ENCODE measurements at regions not wholly inside any gene's neighbourhood (a gene's known extent, or its start where the extent isn't known, plus 50 kb on each side); places are given as distances from the start of the nearest gene placed in this dataset.

DNA sequence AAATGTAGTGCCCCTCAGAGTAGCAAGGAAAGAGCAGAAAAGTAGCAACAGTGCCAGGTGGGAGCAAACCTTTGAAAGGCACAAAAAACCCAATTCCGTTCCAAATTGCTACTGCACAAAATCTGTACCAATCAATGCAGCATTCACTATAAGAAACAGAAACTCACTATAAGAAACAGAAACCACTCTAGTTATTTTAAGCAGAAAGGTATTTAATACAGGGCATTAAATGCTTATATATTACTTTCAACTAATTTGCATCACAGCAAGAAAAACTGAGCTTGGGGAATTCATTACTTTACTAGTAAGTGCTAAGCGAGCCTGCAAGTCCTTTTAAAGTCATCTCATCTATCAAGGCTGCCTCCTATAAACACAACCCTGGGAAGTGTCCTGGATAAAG, 116.5 kb upstream of the OLIG3 start:
- no peak overlapping the region for H3K27ac ChIP-seq
- WGBS, 2 donors = 86 to 89% methylated on average over 2 of the region's 2 CpGs
- TF ChIP-seq CTCF (IDR thresholded peaks at IDR 0.05) = no peak
- TF ChIP-seq EP300 (IDR thresholded peaks at IDR 0.05) = no peak
- no peak for TF ChIP-seq POLR2A (IDR thresholded peaks at IDR 0.05)
- TF ChIP-seq POLR2AphosphoS5 (IDR thresholded peaks at IDR 0.05) = no peak
- no peak overlapping the region for H3K4me3 ChIP-seq
- H3K9me3 ChIP-seq = peaks cover 0 to 2% (median 0%) of the 10 kb centered on the region in 4 donors
- DNase-seq = no peak
- intact Hi-C loops (cut with DNase I) = no loop called here
- H3K27me3 ChIP-seq = no peaks in the 10 kb centered on the region
- H3K4me1 ChIP-seq = no peaks in the 10 kb centered on the region
- no peaks in the 10 kb centered on the region for H3K36me3 ChIP-seq

DNA sequence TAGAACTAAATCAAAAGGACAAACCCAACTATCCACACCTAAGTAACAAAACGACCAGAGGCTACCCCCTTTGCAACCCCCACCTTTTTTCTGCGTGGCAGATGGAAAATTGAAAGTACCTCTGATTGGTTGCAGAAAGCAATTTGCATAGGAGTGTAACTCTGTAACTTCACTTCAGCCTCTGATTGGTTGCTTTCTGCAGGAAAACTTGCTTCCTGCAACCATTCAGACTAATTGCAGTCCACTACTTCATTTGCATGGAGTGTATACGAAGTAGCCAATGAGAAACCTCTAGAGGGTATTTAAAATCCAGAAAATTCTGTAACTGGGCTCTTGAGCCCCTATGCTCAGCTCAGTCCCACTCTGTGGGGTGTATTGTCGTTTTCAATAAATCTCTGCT, 129.1 kb upstream of the OLIG3 start:
- TF ChIP-seq CTCF (IDR thresholded peaks at IDR 0.05) (no peak), POLR2AphosphoS5 (IDR thresholded peaks at IDR 0.05) (no peak)
- H3K4me3 ChIP-seq = no peak overlapping the region
- H3K36me3 ChIP-seq = no peaks in the 10 kb centered on the region
- no peak for DNase-seq
- H3K27me3 ChIP-seq = peaks cover 0 to 6% (median 0%) of the 10 kb centered on the region in 3 donors
- intact Hi-C loops (cut with DNase I) = no loop called here
- H3K9me3 ChIP-seq = no peaks in the 10 kb centered on the region
- 41 to 65% methylated on average over 4 of the region's 4 CpGs for WGBS, 2 donors
- no peak overlapping the region for H3K27ac ChIP-seq
- H3K4me1 ChIP-seq = no peaks in the 10 kb centered on the region

DNA sequence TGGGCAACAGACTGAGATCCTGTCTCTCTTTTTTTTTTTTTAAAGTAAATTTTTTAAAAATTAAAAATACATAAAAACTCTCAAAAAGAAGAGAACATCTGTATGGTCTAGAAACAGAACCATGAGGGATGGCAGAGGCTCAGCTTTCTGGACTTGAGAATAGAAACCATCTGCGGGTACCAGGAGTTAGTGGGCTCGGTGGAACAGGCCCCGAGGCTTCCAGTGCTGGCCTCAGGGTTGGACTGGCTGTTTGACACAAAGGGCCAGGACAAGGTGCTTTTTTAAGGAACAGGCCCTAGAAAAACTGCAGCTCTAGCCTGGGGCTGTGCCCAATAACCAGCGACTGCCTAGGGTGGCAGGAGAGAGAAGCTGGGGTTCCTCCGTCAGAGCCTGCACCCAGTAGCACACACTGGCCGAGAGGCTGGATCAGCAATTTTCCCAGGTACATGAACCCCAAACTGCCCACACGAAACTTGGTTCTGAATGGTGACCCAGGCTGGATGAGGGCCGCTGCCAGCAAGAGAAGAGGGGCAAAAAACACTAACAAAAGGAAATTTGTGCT, 131.0 kb upstream of the OLIG3 start:
- H3K4me3 ChIP-seq = no peak overlapping the region
- peaks cover 0 to 6% (median 0%) of the 10 kb centered on the region in 3 donors for H3K27me3 ChIP-seq
- no peak for DNase-seq
- TF ChIP-seq CTCF (IDR thresholded peaks at IDR 0.05) = no peak
- no peak for TF ChIP-seq POLR2AphosphoS5 (IDR thresholded peaks at IDR 0.05)
- TF ChIP-seq EP300 (IDR thresholded peaks at IDR 0.05) = no peak
- TF ChIP-seq POLR2A (IDR thresholded peaks at IDR 0.05) = no peak
- H3K27ac ChIP-seq = no peak overlapping the region
- no peaks in the 10 kb centered on the region for H3K4me1 ChIP-seq
- no peaks in the 10 kb centered on the region for H3K9me3 ChIP-seq
- no peaks in the 10 kb centered on the region for H3K36me3 ChIP-seq
- 91 to 92% methylated on average over 8 of the region's 8 CpGs for WGBS, 2 donors
- intact Hi-C loops (cut with DNase I) = no loop called here

GRCh38 chr6:137625808-137626207, 131.6 kb upstream of the OLIG3 start:
- H3K36me3 ChIP-seq = no peaks in the 10 kb centered on the region
- peaks cover 0 to 6% (median 0%) of the 10 kb centered on the region in 3 donors for H3K27me3 ChIP-seq
- H3K9me3 ChIP-seq = no peaks in the 10 kb centered on the region
- intact Hi-C loops (cut with DNase I) = no loop called here
- no peaks in the 10 kb centered on the region for H3K4me1 ChIP-seq
- no peak for DNase-seq
- TF ChIP-seq POLR2AphosphoS5 (IDR thresholded peaks at IDR 0.05) = no peak
- TF ChIP-seq POLR2A (IDR thresholded peaks at IDR 0.05) = no peak
- TF ChIP-seq EP300 (IDR thresholded peaks at IDR 0.05) = no peak
- no peak for TF ChIP-seq CTCF (IDR thresholded peaks at IDR 0.05)
- no peak overlapping the region for H3K27ac ChIP-seq
- no peak overlapping the region for H3K4me3 ChIP-seq
- 32 to 75% methylated on average over 7 of the region's 7 CpGs for WGBS, 2 donors

- 71 to 81% methylated on average over 1 of the region's 1 CpG for WGBS, 2 donors
- intact Hi-C loops (cut with DNase I) = no loop called here
- DNase-seq = no peak
Measured at GRCh38 chr6:137630666-137631065, 136.5 kb upstream of the OLIG3 start.

More at GRCh38 chr6:137630666-137631065, 136.5 kb upstream of the OLIG3 start:
- H3K27ac ChIP-seq = no peak overlapping the region
- TF ChIP-seq CTCF (IDR thresholded peaks at IDR 0.05) (no peak), EP300 (IDR thresholded peaks at IDR 0.05) (no peak), POLR2AphosphoS5 (IDR thresholded peaks at IDR 0.05) (no peak), POLR2A (IDR thresholded peaks at IDR 0.05) (no peak)
- H3K9me3 ChIP-seq = no peaks in the 10 kb centered on the region
- H3K36me3 ChIP-seq = no peaks in the 10 kb centered on the region
- H3K4me3 ChIP-seq = no peak overlapping the region
- no peaks in the 10 kb centered on the region for H3K27me3 ChIP-seq
- H3K4me1 ChIP-seq = no peaks in the 10 kb centered on the region
